ENCODE measurements at regions not wholly inside any gene's neighbourhood (a gene's known extent, or its start where the extent isn't known, plus 50 kb on each side); places are given as distances from the start of the nearest gene placed in this dataset.

GRCh38 chr17:70375813-70376770, 206.8 kb downstream of the KCNJ2 start:
- TF ChIP-seq, protein P1, sequence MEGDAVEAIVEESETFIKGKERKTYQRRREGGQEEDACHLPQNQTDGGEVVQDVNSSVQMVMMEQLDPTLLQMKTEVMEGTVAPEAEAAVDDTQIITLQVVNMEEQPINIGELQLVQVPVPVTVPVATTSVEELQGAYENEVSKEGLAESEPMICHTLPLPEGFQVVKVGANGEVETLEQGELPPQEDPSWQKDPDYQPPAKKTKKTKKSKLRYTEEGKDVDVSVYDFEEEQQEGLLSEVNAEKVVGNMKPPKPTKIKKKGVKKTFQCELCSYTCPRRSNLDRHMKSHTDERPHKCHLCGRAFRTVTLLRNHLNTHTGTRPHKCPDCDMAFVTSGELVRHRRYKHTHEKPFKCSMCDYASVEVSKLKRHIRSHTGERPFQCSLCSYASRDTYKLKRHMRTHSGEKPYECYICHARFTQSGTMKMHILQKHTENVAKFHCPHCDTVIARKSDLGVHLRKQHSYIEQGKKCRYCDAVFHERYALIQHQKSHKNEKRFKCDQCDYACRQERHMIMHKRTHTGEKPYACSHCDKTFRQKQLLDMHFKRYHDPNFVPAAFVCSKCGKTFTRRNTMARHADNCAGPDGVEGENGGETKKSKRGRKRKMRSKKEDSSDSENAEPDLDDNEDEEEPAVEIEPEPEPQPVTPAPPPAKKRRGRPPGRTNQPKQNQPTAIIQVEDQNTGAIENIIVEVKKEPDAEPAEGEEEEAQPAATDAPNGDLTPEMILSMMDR (IDR thresholded peaks at IDR 0.05; ENCODE audit: insufficient read depth, low read length): no peak
- no peak for TF ChIP-seq POLR2AphosphoS5 (IDR thresholded peaks at IDR 0.05; ENCODE audit: low read depth)

Data from HL-60 (cell line).